BJ (cell line): ENCODE measurements at regions not wholly inside any gene's neighbourhood (a gene's known extent, or its start where the extent isn't known, plus 50 kb on each side); places are given as distances from the start of the nearest gene placed in this dataset.

Source experiments
- CTCF ChIA-PET: fragments of 350-600 bp; formaldehyde crosslinking; extraction: SDS; loops from one replicate; lab custom pipeline; 2021; ENCODE audit warnings: antibody characterized with exemption, inconsistent platforms; lab: Yijun Ruan, JAX
- POLR2A ChIA-PET: fragments of 300-600 bp; sonication (Branson Sonifier 250); formaldehyde crosslinking; extraction: SDS; loops from one replicate; lab custom pipeline; 2021; ENCODE audit warnings: antibody characterized with exemption; lab: Charles Lee
- DNase-seq: peaks from one replicate; pipeline ENCODE4 v3.0.0-alpha.2; 2011; ENCODE audit warnings: low read depth
- H3K27me3 ChIP-seq: 2 replicates; pipeline ENCODE4 v1.6.0; 2011; ENCODE audit warnings: low read length; ENCODE audit not compliant: control insufficient read depth, insufficient read depth
- H3K36me3 ChIP-seq: 2 replicates; pipeline ENCODE4 v1.5.1; 2011; ENCODE audit warnings: low read length; ENCODE audit not compliant: control insufficient read depth, insufficient read depth
- H3K4me3 ChIP-seq: 2 replicates; pipeline ENCODE4 v1.5.1; 2011; ENCODE audit warnings: low read depth, mild to moderate bottlenecking, control low read depth, low read length
- CTCF ChIP-seq: IDR thresholded peaks from 2 replicates; pipeline ENCODE4 v1.5.1; 2011; ENCODE audit warnings: low read depth, mild to moderate bottlenecking, control low read depth, inconsistent platforms, low read length, moderate library complexity; ENCODE audit not compliant: insufficient read depth

DNA sequence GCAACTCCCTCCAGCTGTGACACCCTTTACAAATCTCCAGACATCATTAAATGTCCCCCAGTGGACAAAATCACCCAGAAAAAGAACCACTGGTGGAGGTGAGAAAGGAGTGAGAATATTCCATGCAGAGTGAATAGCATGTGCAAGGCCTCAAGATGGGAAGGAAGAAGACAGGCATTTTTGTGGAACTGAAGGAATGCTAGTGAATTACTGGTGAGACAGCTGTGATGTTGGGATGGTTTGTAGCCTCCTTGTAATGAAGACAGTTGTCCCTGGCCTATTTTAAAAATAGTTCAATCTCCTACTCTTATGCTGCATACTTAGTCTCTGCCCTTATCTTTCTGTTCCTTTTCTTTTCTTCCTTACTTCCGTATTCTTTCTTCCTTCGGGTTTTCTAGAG is 124.9 kb upstream of the RPS23 start:
- no peaks in the 10 kb centered on the region for H3K36me3 ChIP-seq
- ChIA-PET CTCF (no interaction called here), POLR2A (no interaction called here)
- no peak for TF ChIP-seq CTCF
- H3K4me3 ChIP-seq, result no peak overlapping the region
- DNase-seq, result no peak
- H3K27me3 ChIP-seq, result no peaks in the 10 kb centered on the region

DNA sequence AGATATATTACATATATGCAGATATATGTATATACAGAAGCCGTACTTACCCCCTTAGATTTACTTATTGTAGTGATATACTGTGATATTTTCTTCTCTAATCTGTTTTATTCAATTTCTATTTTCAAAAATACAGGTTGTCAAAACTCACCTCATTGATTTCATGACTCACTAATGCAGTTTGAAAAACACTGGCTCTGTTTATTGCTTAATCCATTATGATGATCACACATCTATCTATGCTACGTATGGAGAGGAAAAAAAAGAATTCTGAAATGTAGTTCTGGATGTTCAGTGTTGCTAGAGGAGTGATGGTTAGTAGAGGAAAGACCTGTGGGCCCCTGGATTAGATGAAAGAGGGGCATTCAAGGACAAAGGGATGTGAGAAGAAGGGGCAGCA is 121.0 kb upstream of the RPS23 start:
- ChIA-PET CTCF (no interaction called here), POLR2A (no interaction called here)
- no peak for TF ChIP-seq CTCF
- Histone ChIP-seq H3K4me3 (no peak overlapping the region), H3K36me3 (no peaks in the 10 kb centered on the region), H3K27me3 (no peaks in the 10 kb centered on the region)
- DNase-seq, result no peak

- CTCF ChIA-PET, result no interaction called here
- H3K4me3 ChIP-seq, result no peak overlapping the region
- no peak for TF ChIP-seq CTCF
- POLR2A ChIA-PET, result interaction anchor here (0.6 kb wide), 1 partner anchor 11 kb away, joined by 4 read pairs; no protein-coding TSS in a partner anchor
- H3K27me3 ChIP-seq, result no peaks in the 10 kb centered on the region
- no peaks in the 10 kb centered on the region for H3K36me3 ChIP-seq
- no peak for DNase-seq
These were observed 119.7 kb upstream of the RPS23 start for GRCh38 chr5:82397741-82398320.

DNA sequence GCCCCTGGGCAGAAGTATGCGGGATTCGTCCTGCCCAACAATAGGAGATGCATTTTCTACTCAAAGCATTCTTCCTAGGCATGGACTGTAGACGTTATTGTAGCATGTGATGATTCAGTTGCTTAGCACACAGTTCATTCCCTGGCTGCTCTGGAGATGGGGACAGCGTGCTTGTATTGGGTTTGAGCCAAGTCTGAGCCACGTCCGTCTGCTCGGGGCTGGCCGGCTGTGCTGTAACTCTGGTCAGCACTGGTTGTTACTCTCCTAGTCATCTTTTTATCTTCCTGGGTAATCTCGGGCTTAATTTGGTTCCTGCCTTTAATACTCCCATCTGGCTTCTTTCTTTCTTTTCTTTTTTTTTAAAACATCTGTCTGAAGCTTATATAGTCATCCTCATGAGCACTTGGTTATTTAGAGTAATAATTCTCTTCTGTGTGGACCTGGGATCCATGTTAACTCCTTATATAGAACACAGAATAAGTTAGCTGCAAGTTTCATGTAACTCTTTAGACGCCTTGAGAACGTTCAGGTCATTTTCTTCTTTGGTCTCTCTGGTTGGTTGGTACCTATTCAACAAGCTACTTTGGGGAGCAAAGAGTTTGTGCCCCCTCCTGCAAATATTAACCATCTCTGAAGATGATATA is 118.8 kb upstream of the RPS23 start:
- ChIA-PET CTCF (no interaction called here), POLR2A (interaction anchor here (0.6 kb wide), 1 partner anchor 12 kb away, joined by 4 read pairs; no protein-coding TSS in a partner anchor)
- no peaks in the 10 kb centered on the region for H3K27me3 ChIP-seq
- no peaks in the 10 kb centered on the region for H3K36me3 ChIP-seq
- H3K4me3 ChIP-seq, result no peak overlapping the region
- TF ChIP-seq CTCF, result no peak
- DNase-seq, result peak; percentile 99

DNA sequence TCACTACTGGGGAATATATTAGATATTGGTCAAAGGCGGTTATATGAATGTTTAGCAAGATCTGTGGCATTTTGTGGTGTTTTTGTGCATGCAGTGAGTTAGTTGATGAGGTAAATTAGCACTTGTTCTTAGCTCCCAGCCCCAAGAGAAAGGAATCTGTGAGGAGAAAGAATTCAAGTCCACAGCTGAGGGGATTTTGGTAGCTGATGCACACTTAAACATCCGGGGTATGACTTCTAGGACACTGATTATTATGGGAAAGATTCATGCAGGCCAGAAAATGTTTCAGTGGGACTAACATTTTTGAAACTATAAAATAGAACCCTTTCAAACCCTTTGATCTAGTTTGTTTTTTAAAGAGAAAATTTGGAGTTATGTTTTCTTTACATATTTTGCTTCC is 118.2 kb upstream of the RPS23 start:
- Histone ChIP-seq H3K36me3 (no peaks in the 10 kb centered on the region), H3K4me3 (no peak overlapping the region), H3K27me3 (no peaks in the 10 kb centered on the region)
- ChIA-PET CTCF (interaction anchor here (0.5 kb wide), 1 partner anchor 13 kb away, joined by 3 read pairs; no protein-coding TSS in a partner anchor), POLR2A (no interaction called here)
- TF ChIP-seq CTCF, result no peak
- no peak for DNase-seq
